Endothelial cell of umbilical vein (primary cell): ENCODE measurements at regions not wholly inside any gene's neighbourhood (a gene's known extent, or its start where the extent isn't known, plus 50 kb on each side); places are given as distances from the start of the nearest gene placed in this dataset.

Experiments
- BruUV-seq: library from RNA; stranded (reverse); fragments of 400-500 nt; replicated peaks from 2 replicates; lab custom pipeline; 2021; lab: Mats Ljungman, UMichigan
- CTCF ChIA-PET: fragments of 300-600, 350-600 bp; sonication (Branson Sonifier 250); formaldehyde crosslinking; loops from one replicate; lab custom pipeline; 2021; ENCODE audit warnings: antibody characterized with exemption, inconsistent platforms; lab: Charles Lee
- POLR2A ChIA-PET: fragments of 300-600, 350-600 bp; sonication (Branson Sonifier 250); formaldehyde crosslinking; loops from one replicate; lab custom pipeline; 2021; ENCODE audit warnings: antibody characterized with exemption, inconsistent platforms; lab: Charles Lee
- DNase-seq: peaks from one replicate; pipeline ENCODE4 v3.0.0-alpha.2; 2011; ENCODE audit warnings: low read depth, low spot score
- FAIRE-seq: peaks from 2 replicates; lab custom pipeline; 2011; peaks lifted over from hg19 to GRCh38; lab: Jason Lieb, UNC
- H2AFZ ChIP-seq: 2 replicates; pipeline ENCODE4 v1.6.0; 2012; ENCODE audit warnings: low read depth, low read length, control low read depth, inconsistent platforms
- H3K27ac ChIP-seq: 2 replicates; pipeline ENCODE4 v1.5.1; 2011; ENCODE audit warnings: low read depth, mild to moderate bottlenecking, control low read depth, low read length, moderate library complexity; ENCODE audit not compliant: insufficient read depth
- H3K27me3 ChIP-seq, 2 experiments: 2 replicates each; pipeline versions ENCODE4 v1.6.0 to v1.6.1; 2011; ENCODE audit warnings: low read length in 2 of 2, mixed read lengths in 1 of 2; ENCODE audit not compliant: control insufficient read depth in 2 of 2, insufficient read depth in 2 of 2
- H3K36me3 ChIP-seq, 2 experiments: 2 replicates in 1 of 2; 3 replicates in 1 of 2; pipeline ENCODE4 v1.5.1; 2011; ENCODE audit warnings: low read length in 2 of 2, mild to moderate bottlenecking in 1 of 2, moderate library complexity in 1 of 2; ENCODE audit not compliant: control insufficient read depth in 2 of 2, insufficient read depth in 2 of 2; ENCODE audit errors: extremely low read depth in 1 of 2
- H3K4me1 ChIP-seq: 3 replicates; pipeline ENCODE4 v1.5.1; 2011; ENCODE audit warnings: mild to moderate bottlenecking, low read length; ENCODE audit not compliant: control insufficient read depth, insufficient read depth; ENCODE audit errors: extremely low read depth
- H3K4me2 ChIP-seq: 2 replicates; pipeline ENCODE4 v1.6.1; 2011; ENCODE audit warnings: low read length, control low read depth, mixed read lengths; ENCODE audit not compliant: insufficient read depth
- H3K4me3 ChIP-seq, 3 experiments: fragments of 200-600 bp in 1 of 3; sonication (generic), shearing (Covaris generic) in 1 of 3; replicated peaks in 1 of 3; 2 replicates each; pipeline ENCODE4 v1.5.1; 2011 to 2016; ENCODE audit warnings: control low read depth in 3 of 3, low read length in 3 of 3, mild to moderate bottlenecking in 2 of 3, inconsistent platforms in 1 of 3, low read depth in 1 of 3, moderate library complexity in 1 of 3; ENCODE audit not compliant: insufficient read depth in 1 of 3
- H3K79me2 ChIP-seq: 2 replicates; pipeline ENCODE4 v1.6.0; 2012; ENCODE audit warnings: low read length, inconsistent platforms; ENCODE audit not compliant: control insufficient read depth, insufficient read depth
- H3K9ac ChIP-seq: replicated peaks from 2 replicates; pipeline ENCODE3; 2011; ENCODE audit warnings: low read length, control low read depth; ENCODE audit not compliant: insufficient read depth; ENCODE audit errors: extremely low read depth
- H3K9me1 ChIP-seq: replicated peaks from 3 replicates; pipeline ENCODE4 v1.6.0; 2011; ENCODE audit warnings: mild to moderate bottlenecking, low read length; ENCODE audit not compliant: control insufficient read depth, insufficient read depth; ENCODE audit errors: extremely low read depth
- H3K9me3 ChIP-seq: replicated peaks from 2 replicates; pipeline ENCODE4 v1.5.1; 2012; ENCODE audit warnings: low read length, inconsistent platforms; ENCODE audit not compliant: control insufficient read depth, insufficient read depth
- H4K20me1 ChIP-seq: replicated peaks from 2 replicates; pipeline ENCODE3; 2011; ENCODE audit warnings: mild to moderate bottlenecking, low read length; ENCODE audit not compliant: control insufficient read depth, insufficient read depth; ENCODE audit errors: extremely low read depth
- EZH2 ChIP-seq: IDR thresholded peaks from 2 replicates; pipeline ENCODE4 v1.6.1; 2012; ENCODE audit warnings: borderline replicate concordance, low read depth, mild to moderate bottlenecking, moderate library complexity, low read length, inconsistent platforms; ENCODE audit not compliant: severe bottlenecking
- FOS ChIP-seq: IDR thresholded peaks from 2 replicates; pipeline ENCODE4 v1.6.1; 2011; ENCODE audit warnings: mild to moderate bottlenecking, low read length, moderate library complexity, borderline replicate concordance; ENCODE audit not compliant: insufficient read depth
- GATA2 ChIP-seq: IDR thresholded peaks from 2 replicates; pipeline ENCODE4 v1.7.0; 2011; ENCODE audit warnings: low read depth, mild to moderate bottlenecking, moderate library complexity, mixed read lengths, low read length; ENCODE audit not compliant: insufficient read length, insufficient read depth
- JUN ChIP-seq: IDR thresholded peaks from 2 replicates; pipeline ENCODE4 v1.6.1; 2011; ENCODE audit warnings: borderline replicate concordance, low read depth; ENCODE audit not compliant: insufficient read length, insufficient read depth
- MYC ChIP-seq: IDR thresholded peaks from one replicate; pipeline ENCODE4 v1.6.1; 2011; ENCODE audit warnings: mild to moderate bottlenecking, low read depth, low read length
- POLR2A ChIP-seq: IDR thresholded peaks from 2 replicates; pipeline ENCODE4 v1.6.1; 2012; ENCODE audit warnings: low read depth, mild to moderate bottlenecking, control low read depth, low read length
- POLR2AphosphoS5 ChIP-seq: IDR thresholded peaks from 2 replicates; pipeline ENCODE4 v1.6.1; 2012; ENCODE audit warnings: low read depth, mild to moderate bottlenecking, control low read depth, low read length, moderate library complexity; ENCODE audit not compliant: insufficient read depth
- dilution Hi-C: fragments of 300-500 bp; cut with MboI; formaldehyde crosslinking; loops from one replicate; pipeline ENCODE4 v1.15.0; 2019; ENCODE audit warnings: low sequenced_read_pairs; ENCODE audit not compliant: extremely low pct_ligation_motif_present
- intact Hi-C: fragments of 100-400 bp; cut with micrococcal nuclease; formaldehyde crosslinking; loops from one replicate; pipeline ENCODE4 v1.10.0; 2022
- TF ChIP-seq, protein P1 (sequence below), 2 donors: IDR thresholded peaks; 1 replicate in 1 of 2; 2 replicates in 1 of 2; pipeline ENCODE4 v1.5.1; 2011; ENCODE audit warnings: low read length in 2 of 2, mild to moderate bottlenecking in 2 of 2, moderate library complexity in 2 of 2, control low read depth in 1 of 2, inconsistent platforms in 1 of 2, low read depth in 1 of 2; ENCODE audit not compliant: insufficient read depth in 1 of 2; ENCODE audit errors: extremely low read depth in 1 of 2
- TF ChIP-seq, protein P2 (sequence below): IDR thresholded peaks from 2 replicates; pipeline ENCODE4 v1.6.1; 2011; ENCODE audit not compliant: insufficient read depth, insufficient read length

GRCh38 chr2:215707608-215708007, 271.7 kb upstream of the FN1 start:
- Histone ChIP-seq H3K36me3 (peaks cover 0 to 1% of the 10 kb centered on the region in 2 experiments), H3K27me3 (no peaks in the 10 kb centered on the region), H3K9me3 (no peaks in the 10 kb centered on the region), H3K9me1 (no peaks in the 10 kb centered on the region), H3K4me2 (no peak overlapping the region), H4K20me1 (no peaks in the 10 kb centered on the region), H3K4me1 (peaks cover 49% of the 10 kb centered on the region), H3K27ac (no peak overlapping the region), H2AFZ (no peak overlapping the region), H3K4me3 (no peak overlapping the region), H3K9ac (no peak overlapping the region), H3K79me2 (no peaks in the 10 kb centered on the region)
- CTCF ChIA-PET = interaction anchor here (0.6 kb wide), 1 partner anchor 14 kb away, joined by 3 read pairs; no protein-coding TSS in a partner anchor
- intact Hi-C loops = no loop called here
- DNase-seq = no peak
- POLR2A ChIA-PET = no interaction called here
- no peak for FAIRE-seq
- TF ChIP-seq, protein P1, sequence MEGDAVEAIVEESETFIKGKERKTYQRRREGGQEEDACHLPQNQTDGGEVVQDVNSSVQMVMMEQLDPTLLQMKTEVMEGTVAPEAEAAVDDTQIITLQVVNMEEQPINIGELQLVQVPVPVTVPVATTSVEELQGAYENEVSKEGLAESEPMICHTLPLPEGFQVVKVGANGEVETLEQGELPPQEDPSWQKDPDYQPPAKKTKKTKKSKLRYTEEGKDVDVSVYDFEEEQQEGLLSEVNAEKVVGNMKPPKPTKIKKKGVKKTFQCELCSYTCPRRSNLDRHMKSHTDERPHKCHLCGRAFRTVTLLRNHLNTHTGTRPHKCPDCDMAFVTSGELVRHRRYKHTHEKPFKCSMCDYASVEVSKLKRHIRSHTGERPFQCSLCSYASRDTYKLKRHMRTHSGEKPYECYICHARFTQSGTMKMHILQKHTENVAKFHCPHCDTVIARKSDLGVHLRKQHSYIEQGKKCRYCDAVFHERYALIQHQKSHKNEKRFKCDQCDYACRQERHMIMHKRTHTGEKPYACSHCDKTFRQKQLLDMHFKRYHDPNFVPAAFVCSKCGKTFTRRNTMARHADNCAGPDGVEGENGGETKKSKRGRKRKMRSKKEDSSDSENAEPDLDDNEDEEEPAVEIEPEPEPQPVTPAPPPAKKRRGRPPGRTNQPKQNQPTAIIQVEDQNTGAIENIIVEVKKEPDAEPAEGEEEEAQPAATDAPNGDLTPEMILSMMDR (IDR thresholded peaks at IDR 0.05; ENCODE audit: extremely low read depth in 1 of 2, insufficient read depth in 1 of 2, low read depth in 1 of 2, low read length in 2 of 2) = no peak
- TF ChIP-seq, protein P2, sequence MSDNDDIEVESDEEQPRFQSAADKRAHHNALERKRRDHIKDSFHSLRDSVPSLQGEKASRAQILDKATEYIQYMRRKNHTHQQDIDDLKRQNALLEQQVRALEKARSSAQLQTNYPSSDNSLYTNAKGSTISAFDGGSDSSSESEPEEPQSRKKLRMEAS = no peak
- TF ChIP-seq POLR2A (no peak), MYC (no peak), FOS (no peak), POLR2AphosphoS5 (no peak), EZH2 (no peak), JUN (no peak), GATA2 (no peak)
- BruUV-seq = no TSS peak
- dilution Hi-C loops = no loop called here
